ENCODE measurements at regions not wholly inside any gene's neighbourhood (a gene's known extent, or its start where the extent isn't known, plus 50 kb on each side); places are given as distances from the start of the nearest gene placed in this dataset.
A peak's percentile ranks its signal among the peaks of the same experiment; 100 is the strongest.
"Not testable (repeated sequence)": the region's sequence is repeated elsewhere in the genome, so short reads cannot be mapped to it uniquely, and the experiment has no call there.

GRCh38 chr12:105444653-105445102 is 114.2 kb downstream of the C12orf75 start:
- no peak for DNase-seq (ENCODE audit: low read depth, low spot score)
- no peak overlapping the region for H3K4me3 ChIP-seq (ENCODE audit: low read depth, low read length)
- no peak for TF ChIP-seq CTCF (IDR thresholded peaks at IDR 0.05; ENCODE audit: low read depth, low read length)
- in situ Hi-C loops (cut with HindIII; ENCODE audit: low sequenced_read_pairs) = no loop called here

- H3K4me3 ChIP-seq (ENCODE audit: low read depth, low read length) = no peak overlapping the region
- in situ Hi-C loops (cut with HindIII; ENCODE audit: low sequenced_read_pairs) = no loop called here
- DNase-seq (ENCODE audit: low read depth, low spot score) = no peak
- TF ChIP-seq CTCF (IDR thresholded peaks at IDR 0.05; ENCODE audit: low read depth, low read length) = no peak
Observed at GRCh38 chr12:105445249-105445648, 114.8 kb downstream of the C12orf75 start.

GRCh38 chr12:105445649-105446048 is 115.2 kb downstream of the C12orf75 start:
- in situ Hi-C loops (cut with HindIII; ENCODE audit: low sequenced_read_pairs) = no loop called here
- peak; percentile 41 for DNase-seq (ENCODE audit: low read depth, low spot score)
- no peak overlapping the region for H3K4me3 ChIP-seq (ENCODE audit: low read depth, low read length)
- TF ChIP-seq CTCF (IDR thresholded peaks at IDR 0.05; ENCODE audit: low read depth, low read length) = no peak

GRCh38 chr12:105446460-105446859 is 116.0 kb downstream of the C12orf75 start:
- in situ Hi-C loops (cut with HindIII; ENCODE audit: low sequenced_read_pairs); H3K4me3 ChIP-seq (ENCODE audit: low read depth, low read length); DNase-seq (ENCODE audit: low read depth, low spot score): not testable (repeated sequence)

GRCh38 chr12:105449431-105449830 is 118.9 kb downstream of the C12orf75 start:
- H3K4me3 ChIP-seq (ENCODE audit: low read depth, low read length) = no peak overlapping the region
- DNase-seq (ENCODE audit: low read depth, low spot score) = no peak
- TF ChIP-seq CTCF (IDR thresholded peaks at IDR 0.05; ENCODE audit: low read depth, low read length) = no peak
- in situ Hi-C loops (cut with HindIII; ENCODE audit: low sequenced_read_pairs) = no loop called here

GRCh38 chr12:105451211-105451610 is 120.7 kb downstream of the C12orf75 start:
- peak; percentile 75 for DNase-seq (ENCODE audit: low read depth, low spot score)
- in situ Hi-C loops (cut with HindIII; ENCODE audit: low sequenced_read_pairs) = no loop called here
- H3K4me3 ChIP-seq (ENCODE audit: low read depth, low read length) = no peak overlapping the region
- no peak for TF ChIP-seq CTCF (IDR thresholded peaks at IDR 0.05; ENCODE audit: low read depth, low read length)

GRCh38 chr12:105451798-105452197 is 121.3 kb downstream of the C12orf75 start:
- no peak for TF ChIP-seq CTCF (IDR thresholded peaks at IDR 0.05; ENCODE audit: low read depth, low read length)
- in situ Hi-C loops (cut with HindIII; ENCODE audit: low sequenced_read_pairs) = no loop called here
- DNase-seq (ENCODE audit: low read depth, low spot score) = no peak
- no peak overlapping the region for H3K4me3 ChIP-seq (ENCODE audit: low read depth, low read length)

All from astrocyte of the spinal cord (primary cell).